ENCODE measurements at regions not wholly inside any gene's neighbourhood (a gene's known extent, or its start where the extent isn't known, plus 50 kb on each side); places are given as distances from the start of the nearest gene placed in this dataset.
"Not testable (repeated sequence)": the region's sequence is repeated elsewhere in the genome, so short reads cannot be mapped to it uniquely, and the experiment has no call there.

DNA sequence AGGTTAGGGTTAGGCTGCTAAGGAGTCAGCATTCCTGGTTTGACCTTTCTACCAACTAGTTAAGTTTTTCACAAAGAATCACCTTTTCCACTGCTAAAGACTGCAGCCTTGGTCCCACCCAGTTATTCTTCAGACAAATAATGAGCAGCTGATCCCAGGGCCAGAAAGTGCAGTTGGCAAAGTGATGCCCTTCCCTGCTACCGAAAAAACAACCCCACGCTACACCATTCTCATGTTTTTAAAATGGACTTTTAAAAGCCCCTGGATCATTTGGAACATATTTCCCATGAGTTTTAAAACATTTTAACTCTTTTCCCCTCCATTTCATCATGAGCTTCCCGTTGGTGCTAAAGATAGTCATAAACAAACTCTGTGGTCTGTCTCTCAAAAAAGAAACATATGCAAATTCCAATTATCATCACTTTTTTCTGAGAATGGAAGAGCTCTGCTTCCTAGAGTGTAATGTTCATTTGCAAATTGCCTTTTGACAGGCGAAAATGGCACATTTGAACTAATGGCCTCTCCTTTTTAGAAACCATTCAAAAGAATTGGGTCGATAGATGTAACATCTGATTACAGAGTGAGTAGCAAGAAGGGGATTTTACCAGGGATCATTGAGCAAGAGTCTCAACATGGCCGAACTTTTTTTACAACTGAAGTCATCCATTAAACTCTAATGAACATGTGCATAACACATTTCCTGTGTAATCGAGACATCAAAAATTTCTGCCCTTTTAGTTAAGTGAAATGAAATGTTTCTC, 129.3 kb upstream of the RAP1B start:
- DNase-seq, result peak; percentile 32 to 42

DNA sequence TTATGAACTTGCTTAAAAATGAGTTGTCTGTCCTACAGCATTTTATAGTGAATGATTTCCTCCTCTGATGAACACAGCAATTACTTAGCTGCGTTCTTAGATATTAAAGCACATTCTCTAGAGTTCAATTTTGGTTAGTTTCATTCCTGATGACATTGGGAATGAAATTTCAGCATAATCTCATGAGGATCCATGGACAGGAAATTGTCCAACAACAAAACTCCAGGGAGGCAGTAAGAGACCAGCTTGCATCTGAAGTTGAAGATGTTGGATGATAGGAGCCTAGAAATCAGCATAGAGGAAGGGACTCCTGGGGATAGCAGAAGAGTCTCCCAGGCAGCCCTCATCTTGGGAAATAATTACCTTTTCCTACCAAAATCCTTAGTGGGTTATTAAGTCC, 128.7 kb upstream of the RAP1B start:
- no peak for DNase-seq

DNA sequence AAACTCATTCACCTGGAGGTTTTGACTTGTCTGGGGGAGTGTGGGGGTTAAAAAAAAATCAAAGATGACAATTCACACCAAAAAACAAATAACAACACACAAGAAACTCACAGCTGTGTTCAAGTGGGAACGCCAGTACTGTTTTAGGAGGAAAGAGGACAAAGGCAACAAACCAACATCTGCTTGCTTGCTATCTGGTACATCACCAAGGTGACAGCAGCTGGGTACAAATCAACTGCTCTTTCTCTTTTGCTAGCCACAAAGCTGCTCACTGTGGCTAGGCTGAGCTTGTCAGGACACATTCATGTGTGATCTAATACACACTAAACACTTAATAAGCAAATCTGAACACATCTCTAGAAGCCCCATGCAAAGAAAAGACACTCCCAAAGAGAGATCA, 128.0 kb upstream of the RAP1B start:
- peak; percentile 31 for DNase-seq

DNA sequence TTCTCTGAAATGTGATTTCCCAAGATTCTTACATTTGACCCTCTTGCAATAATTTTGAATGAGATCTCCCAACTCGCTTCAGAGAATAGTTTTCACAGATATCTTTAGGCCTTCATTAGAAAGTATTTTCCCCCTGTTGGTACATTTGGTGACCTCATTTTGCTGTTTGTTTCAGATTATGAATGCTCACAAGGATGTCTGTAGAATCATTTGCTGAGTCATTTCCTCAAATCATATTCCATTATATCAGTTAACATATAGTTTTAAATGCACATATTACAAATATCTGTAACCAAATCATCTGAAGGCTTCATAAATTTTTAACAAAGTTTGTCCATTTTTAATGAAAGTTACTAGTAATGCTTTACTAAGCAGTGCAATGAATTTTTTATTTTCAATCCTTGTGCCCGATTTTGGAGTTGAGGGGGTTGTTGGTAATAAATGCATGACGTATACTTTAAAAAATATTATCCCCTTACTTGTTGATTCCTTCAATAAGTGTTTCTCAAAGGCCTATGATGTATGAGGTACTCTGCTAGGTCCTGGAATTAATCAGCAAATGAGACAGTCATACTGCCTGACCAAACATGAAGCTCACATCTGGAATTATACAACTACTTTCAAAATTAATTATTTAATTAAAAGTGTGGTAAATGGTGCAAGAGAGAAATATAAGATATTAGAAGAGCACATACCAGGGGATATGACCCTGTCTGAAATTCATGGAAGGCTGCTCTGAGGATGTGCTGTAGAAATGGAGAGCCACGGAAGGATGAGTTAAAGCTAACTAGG, 126.9 kb upstream of the RAP1B start:
- DNase-seq, result no peak

DNA sequence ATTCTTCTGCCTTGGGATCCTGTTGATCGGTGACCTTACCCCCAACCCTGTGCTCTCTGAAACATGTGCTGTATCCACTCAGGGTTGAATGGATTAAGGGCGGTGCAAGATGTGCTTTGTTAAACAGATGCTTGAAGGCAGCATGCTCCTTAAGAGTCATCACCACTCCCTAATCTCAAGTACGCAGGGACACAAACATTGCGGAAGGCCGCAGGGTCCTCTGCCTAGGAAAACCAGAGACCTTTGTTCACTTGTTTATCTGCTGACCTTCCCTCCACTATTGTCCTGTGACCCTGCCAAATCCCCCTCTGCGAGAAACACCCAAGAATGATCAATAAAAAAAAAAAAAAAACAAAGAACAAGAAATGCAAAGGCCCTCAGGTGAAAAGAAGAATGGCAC, 126.1 kb upstream of the RAP1B start:
- not testable (repeated sequence) for DNase-seq

DNA sequence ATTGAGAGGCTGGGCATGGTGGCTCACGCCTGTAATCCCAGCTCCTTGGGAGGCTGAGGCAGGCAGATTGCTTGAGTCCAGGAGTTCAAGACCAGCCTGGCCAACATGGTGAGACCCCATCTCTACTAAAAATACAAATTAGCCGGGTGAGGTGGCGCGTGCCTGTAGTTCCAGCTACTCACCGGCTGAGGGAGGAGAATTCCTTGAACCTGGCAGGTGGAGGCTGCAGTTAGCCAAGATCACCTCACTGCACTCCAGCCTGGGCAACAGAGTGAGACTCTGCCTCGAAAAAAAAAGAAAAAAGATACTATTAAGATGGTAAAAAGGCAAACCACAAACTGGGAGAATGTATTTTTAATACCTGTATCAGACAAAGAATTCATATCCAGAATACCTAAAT, 124.2 kb upstream of the RAP1B start:
- not testable (repeated sequence) for DNase-seq

DNA sequence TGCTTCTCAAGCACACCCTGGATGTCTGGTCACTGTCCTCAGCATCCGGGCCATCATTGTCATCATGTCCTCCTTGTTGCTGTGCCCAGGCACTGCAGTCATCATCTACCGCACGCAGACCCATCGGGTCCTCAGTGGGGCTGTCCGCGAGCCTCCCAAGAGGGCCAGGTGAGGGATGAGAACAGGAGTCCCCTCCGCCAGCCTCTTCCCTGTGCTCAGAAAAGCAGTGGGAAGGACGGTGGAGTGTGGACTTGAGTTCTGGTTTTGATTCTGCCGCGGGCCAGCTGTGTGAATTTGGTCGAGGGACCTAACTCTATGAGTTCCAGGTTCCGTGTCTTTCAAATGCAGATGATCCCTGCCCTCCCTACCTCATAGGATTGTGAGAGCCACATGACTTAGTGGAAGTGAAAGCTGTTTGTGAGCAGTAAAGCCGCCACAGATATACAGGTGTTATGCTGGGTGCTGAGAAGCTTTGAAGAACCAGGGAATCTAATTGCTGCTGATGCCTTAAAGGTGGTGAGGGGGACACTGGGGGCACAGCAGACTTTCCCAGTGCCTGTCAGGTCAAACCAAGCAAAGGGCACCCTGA, 122.9 kb upstream of the RAP1B start:
- no peak for DNase-seq

DNA sequence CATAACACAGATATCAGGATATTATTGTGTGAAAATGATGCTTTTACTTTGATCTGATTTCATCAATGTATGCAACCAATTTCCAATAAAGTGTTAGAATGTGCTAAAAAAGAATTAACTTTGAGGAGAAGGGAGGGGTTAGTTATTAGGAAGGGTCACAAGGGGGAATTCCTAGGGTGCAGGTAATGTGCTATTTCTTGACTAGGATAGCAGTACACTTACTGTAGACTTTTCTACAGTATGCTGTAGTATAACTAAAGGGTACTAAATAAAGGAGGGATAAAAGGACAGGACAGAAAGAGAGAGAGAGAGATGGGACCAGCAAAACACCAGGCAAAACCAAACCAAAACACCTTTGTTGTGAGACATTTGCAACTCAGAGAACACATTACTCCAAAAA, 121.4 kb upstream of the RAP1B start:
- no peak for DNase-seq

DNA sequence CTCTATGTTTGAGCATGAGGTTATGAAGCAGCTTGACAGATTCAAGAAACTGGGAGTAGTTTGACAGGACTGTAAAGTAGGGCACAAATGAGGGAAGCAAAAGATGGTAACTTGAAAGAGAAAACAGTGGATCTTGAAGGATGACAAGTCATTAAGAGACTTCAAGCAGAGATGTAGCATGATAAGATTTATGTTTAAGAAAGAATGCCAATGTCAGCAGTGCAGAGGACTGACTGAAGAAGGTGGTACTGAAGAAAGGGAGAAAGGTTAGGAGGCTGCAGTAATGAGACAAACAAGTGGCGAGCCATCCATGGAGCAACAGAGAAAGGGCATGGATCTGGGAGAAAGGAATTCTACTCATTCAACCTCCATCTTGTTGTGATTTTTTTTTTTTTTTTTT, 120.2 kb upstream of the RAP1B start:
- no peak for DNase-seq

DNA sequence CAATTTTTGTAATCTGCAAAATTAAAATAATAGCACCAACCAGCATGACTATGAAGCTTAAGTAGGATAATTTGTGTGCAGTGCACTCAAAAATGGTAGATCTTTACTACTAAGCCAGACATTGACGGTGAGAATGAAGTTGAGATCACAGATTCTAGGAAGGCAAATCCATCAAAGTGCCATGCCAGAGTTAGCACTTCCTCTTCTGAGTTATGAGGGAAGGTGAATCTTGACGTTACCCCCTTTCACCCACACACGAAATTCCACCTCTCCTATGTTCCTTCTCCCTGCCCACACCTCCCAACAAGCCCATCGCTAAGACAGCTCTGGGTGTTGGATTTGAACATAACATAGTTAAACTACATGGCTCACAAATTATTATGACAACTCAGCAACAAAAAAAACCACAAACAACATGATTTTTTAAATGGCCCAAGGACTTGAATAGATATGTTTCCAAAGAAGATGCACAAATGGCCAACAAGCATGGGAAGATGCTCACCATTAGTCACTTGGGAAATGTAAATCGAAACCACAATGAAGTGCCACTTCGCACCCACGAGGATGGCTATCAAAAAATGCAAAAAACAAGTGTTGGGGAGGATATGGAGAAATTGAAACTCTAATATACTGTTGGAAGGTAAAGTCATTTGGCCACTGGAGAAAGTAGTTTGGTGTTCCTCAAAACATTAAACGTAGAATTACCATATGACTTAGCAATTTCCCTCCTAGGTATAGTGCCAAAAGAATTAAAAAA, 119.3 kb upstream of the RAP1B start:
- DNase-seq, result no peak

DNA sequence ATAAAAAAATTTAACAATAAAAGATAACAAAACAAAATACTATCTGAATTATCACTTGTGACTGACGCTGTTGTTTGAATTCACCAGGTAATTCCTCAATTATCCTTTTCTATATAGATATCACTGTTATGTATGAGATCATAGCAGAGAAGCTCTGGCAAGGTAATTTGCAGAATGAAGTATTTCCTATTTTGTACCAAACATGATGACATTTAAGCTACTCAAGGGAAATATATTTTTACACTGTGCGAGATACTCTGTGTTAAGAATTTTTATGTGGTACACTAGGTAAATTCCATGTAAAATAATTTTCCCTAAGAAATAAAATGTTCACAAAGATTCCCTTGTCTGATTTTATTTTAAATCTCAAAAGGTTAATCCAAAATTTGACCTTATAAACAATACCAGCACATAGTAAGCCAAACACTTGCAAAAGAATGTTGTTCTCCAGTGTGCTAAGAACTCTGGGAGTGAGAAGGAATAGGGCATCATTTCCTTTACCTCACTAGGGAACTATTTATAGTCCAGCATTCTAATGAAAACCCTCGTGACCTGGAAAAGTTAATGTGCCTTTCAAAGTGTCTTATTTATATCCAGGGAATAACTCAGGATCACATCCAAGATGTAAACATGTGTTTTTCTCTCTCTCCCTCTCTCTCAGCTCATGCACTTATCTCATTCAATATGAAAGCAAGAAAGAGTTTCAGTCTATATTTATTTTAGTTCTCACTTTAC, 115.2 kb upstream of the RAP1B start:
- no peak for DNase-seq

DNA sequence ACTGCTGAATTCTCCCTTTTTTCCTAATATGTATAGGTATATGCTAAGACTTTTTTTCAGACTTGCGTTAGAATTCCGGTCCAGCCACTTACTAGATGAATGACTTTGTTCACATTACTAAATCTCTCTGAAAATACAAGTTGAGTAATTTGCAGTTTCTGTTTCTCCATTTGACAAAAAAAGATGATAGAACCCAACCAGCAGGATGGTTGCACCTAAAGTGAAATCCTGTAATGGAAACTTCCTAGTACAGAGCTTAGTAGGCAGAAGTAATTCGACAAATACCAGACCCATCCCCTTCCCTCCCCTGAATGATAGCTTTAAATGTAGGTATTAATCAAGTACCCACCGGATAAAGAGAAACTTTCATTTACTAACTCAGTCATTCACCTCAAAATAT, 113.6 kb upstream of the RAP1B start:
- DNase-seq, result no peak

DNA sequence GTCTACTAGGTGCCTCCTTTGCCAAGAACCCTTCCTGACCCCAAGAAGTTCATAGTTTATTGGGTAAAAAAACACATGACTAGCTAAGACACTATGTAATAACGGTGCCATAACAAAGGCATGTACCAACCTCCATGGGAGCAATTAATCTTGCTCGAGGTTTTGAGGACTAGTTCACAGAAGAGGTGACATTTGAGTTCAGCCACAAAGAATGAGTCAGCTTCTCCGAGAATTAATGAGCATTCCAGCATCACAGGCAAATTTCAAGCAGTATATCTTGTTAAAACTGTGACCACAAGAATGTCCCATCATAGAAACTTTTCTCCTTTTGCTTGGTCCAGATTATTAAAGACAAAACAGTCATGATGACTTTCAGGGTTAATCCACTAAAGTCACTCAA, 113.0 kb upstream of the RAP1B start:
- DNase-seq, result no peak

DNA sequence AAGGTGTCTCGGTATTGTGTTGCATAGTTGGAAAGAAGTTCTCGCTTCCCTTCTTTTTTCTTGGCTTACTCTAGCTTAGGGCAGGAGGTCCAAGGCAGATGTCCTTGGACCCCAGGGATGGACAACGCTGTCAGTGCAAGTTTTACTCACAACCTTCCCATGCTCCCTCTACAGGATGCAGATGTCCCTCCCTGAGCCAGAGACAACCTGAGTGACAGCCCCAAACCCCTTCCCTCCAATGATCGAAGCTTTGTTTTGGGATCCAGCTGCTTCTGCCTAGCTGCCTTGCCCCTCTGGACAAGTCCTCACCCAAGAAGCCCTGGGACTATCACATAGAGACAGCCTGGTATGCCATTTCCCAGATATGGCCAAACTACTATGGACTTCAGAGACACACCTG, 112.0 kb upstream of the RAP1B start:
- no peak for DNase-seq

DNA sequence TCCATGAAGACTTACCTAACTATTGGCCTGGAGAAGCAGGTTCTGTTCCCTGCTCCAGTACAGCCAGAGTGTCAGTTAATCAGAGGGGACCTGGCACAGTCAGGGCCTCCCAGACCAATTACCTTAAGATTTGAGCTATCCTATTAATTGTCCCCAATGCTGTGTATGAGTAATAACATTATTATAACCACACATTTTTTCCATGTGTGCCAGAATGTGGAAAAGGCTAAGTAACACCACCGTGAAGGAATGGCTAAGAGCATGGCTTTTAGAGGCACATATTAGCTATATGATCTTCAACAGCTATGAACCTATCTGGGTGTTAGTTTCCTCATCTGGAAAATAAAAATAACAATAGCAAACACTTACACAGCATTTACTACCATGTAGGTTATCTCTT, 111.1 kb upstream of the RAP1B start:
- no peak for DNase-seq

DNA sequence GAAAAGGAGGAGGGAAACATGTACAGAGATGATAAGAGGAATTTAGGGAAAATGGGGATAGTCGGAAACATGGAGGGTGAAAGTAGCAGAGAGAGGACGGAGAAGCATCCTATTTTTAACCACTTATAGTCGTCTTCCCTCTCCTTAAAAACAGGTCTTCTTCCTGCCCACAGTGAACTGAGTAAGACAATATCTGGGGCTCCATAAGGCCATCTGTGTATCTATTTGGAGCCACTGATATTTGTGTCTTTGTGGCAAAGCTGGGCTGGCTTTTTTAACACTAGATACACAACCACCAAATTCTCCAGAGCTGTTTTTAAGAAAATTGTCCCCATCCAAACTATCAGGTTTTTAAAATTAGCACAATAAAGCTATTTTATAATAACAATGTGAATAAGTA, 109.5 kb upstream of the RAP1B start:
- no peak for DNase-seq

DNA sequence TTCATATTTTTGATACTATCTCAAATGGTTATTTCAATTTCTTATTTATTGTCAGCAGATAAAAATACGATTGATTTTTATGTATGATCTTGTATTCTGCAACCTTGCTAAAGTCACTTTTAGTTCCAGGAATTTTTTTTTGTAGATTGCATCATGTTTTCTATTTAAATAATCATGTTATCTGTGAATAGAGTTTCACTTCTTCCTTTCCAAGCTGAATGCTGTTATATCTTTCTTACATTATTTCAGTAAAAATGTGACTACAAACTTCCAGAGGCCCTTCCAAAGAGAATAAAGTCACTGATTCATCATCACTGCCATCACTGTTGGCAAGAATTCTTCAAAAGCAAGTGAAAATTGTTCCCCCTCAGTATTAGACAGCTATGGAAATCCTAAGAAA, 104.7 kb upstream of the RAP1B start:
- no peak for DNase-seq

DNA sequence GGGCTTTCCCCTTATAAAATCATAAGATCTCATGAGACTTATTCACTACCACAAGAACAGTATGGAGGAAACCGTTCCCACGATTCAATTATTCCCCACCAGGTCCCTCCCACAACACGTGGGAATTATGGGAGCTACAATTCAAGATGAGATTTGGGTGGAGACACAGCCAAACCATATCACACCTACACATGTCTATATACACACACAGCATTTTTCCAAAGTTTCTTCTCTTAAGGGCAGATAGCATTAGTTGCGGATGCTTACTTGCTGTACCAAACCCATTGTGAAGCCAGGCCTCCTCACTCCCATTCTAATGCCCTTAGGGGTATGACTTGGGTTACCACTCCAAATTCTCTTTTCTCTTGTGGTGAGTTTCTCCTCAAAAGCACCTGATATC, 104.1 kb upstream of the RAP1B start:
- DNase-seq, result no peak

DNA sequence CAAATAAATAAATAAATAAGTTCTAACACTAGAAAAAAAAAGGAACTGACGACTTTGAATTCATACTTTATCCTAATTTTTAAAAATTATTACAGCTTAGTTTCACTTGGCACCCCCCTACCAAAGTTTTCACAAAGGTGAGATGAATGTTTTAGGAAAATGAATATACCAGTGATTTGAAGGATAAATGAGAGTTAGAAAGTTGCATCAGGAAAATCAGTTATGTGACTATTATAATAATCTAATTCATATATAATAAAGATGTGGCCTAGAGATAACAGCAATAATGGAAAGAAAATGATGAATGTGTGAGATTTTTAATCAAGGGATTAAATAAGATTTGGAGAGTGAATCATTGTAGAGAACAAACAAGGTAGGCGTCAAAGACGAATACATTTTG, 103.0 kb upstream of the RAP1B start:
- no peak for DNase-seq

DNA sequence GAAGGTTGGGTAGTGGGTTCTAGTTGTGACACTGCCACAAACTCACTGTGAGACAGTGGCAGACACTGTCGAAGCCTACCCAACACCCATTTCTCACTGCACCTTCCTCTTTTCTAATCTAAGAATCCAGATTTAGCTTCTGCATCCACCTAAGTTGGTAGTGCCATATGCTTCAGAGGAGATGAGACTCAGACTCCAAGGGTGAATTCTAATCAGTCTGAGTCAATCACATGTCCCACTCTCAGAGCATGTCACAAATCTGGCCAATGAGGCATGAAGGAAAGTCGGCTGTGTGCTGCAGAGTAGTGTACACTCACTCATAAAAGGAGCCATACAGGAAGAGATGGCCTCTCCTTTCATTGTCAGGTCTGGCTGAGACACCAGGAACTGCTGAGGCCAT, 102.1 kb upstream of the RAP1B start:
- no peak for DNase-seq

DNA sequence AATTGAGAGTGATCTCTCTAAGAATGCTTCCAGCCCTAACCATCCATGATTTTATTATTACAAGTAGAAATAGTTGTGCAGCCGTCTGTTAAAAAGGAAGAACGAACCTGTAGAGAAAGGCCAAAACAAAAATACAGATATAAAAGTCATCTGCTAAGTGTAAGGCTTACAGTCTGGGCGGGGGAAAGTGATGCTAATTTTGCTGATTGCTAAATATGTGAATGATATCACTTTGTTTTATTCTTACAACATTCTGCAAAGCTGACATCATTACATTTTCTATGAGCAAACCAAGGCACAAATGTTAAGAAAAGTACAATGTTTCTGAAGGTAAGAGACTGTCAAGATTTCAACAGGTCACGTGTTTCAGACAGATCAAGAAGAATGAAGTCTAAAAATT, 101.5 kb upstream of the RAP1B start:
- DNase-seq, result no peak

DNA sequence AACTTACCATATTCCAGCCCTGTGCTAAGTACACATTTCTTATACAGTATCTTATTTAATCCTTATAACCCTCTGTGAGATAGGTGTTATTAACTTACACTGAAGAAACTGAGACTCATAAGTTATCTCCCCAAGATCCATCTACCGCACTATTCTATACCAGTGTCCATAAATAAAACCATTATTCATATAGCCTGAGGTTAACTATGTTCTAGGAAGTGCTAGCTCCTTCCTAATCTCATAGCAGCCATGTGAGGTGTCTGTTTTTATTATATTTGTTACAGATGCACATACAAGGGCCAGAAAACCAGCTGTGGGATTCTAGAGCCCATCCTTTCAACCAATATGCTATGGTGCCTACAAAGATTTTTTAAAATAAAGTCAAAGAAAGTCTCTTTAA, 100.3 kb upstream of the RAP1B start:
- no peak for DNase-seq
